ENCODE measurements at regions not wholly inside any gene's neighbourhood (a gene's known extent, or its start where the extent isn't known, plus 50 kb on each side); places are given as distances from the start of the nearest gene placed in this dataset.
"Not testable (repeated sequence)": the region's sequence is repeated elsewhere in the genome, so short reads cannot be mapped to it uniquely, and the experiment has no call there.

GRCh38 chr10:130960531-130960930, 351.0 kb downstream of the TCERG1L start:
- ChIA-PET POLR2A (no interaction called here), CTCF (no interaction called here)

GRCh38 chr10:130961506-130962239, 349.8 kb downstream of the TCERG1L start:
- ChIA-PET POLR2A (no interaction called here), CTCF (no interaction called here)

GRCh38 chr10:130962240-130963051, 349.1 kb downstream of the TCERG1L start:
- CTCF ChIA-PET = no interaction called here
- POLR2A ChIA-PET = no interaction called here

GRCh38 chr10:130963052-130963393, 348.5 kb downstream of the TCERG1L start:
- ChIA-PET CTCF (no interaction called here), POLR2A (no interaction called here)

GRCh38 chr10:130963786-130964522, 347.6 kb downstream of the TCERG1L start:
- ChIA-PET POLR2A (no interaction called here), CTCF (no interaction called here)

GRCh38 chr10:130964771-130965170, 346.8 kb downstream of the TCERG1L start:
- POLR2A ChIA-PET = no interaction called here

GRCh38 chr10:130967161-130967560, 344.4 kb downstream of the TCERG1L start:
- ChIA-PET CTCF (no interaction called here), POLR2A (no interaction called here)

More at GRCh38 chr10:130964771-130965170, 346.8 kb downstream of the TCERG1L start:
- CTCF ChIA-PET = no interaction called here

- ChIA-PET CTCF (no interaction called here), POLR2A (no interaction called here)
Measured at GRCh38 chr10:130967784-130968183, 343.7 kb downstream of the TCERG1L start.

- ChIA-PET POLR2A (no interaction called here), CTCF (no interaction called here)
Measured at GRCh38 chr10:130968511-130968910, 343.0 kb downstream of the TCERG1L start.

GRCh38 chr10:130968964-130969363, 342.6 kb downstream of the TCERG1L start:
- CTCF ChIA-PET = no interaction called here

GRCh38 chr10:130969700-130970099, 341.8 kb downstream of the TCERG1L start:
- POLR2A ChIA-PET = no interaction called here
- CTCF ChIA-PET = no interaction called here

More at GRCh38 chr10:130968964-130969363, 342.6 kb downstream of the TCERG1L start:
- POLR2A ChIA-PET = no interaction called here

- CTCF ChIA-PET = no interaction called here
- POLR2A ChIA-PET = no interaction called here
Measured at GRCh38 chr10:130970341-130971122, 341.0 kb downstream of the TCERG1L start.

- POLR2A ChIA-PET = no interaction called here
- CTCF ChIA-PET = no interaction called here
Measured at GRCh38 chr10:130971123-130971435, 340.4 kb downstream of the TCERG1L start.

- CTCF ChIA-PET = no interaction called here
- POLR2A ChIA-PET = no interaction called here
Measured at GRCh38 chr10:130973127-130973839, 338.2 kb downstream of the TCERG1L start.

GRCh38 chr10:130974166-130974565, 337.4 kb downstream of the TCERG1L start:
- CTCF ChIA-PET = no interaction called here
- POLR2A ChIA-PET = no interaction called here

GRCh38 chr10:130975351-130975750, 336.2 kb downstream of the TCERG1L start:
- POLR2A ChIA-PET, CTCF ChIA-PET: not testable (repeated sequence)

GRCh38 chr10:130982802-130983201, 328.7 kb downstream of the TCERG1L start:
- CTCF ChIA-PET = no interaction called here
- POLR2A ChIA-PET = no interaction called here

- ChIA-PET POLR2A (no interaction called here), CTCF (no interaction called here)
Measured at GRCh38 chr10:130983749-130984148, 327.8 kb downstream of the TCERG1L start.

GRCh38 chr10:130984686-130985085, 326.8 kb downstream of the TCERG1L start:
- POLR2A ChIA-PET = no interaction called here
- CTCF ChIA-PET = no interaction called here

Measured in activated CD8-positive, alpha-beta memory T cell treated with anti-CD3 and anti-CD28 coated beads for 36 hours (primary cell).